OCI-LY7 (cell line): ENCODE measurements at regions not wholly inside any gene's neighbourhood (a gene's known extent, or its start where the extent isn't known, plus 50 kb on each side); places are given as distances from the start of the nearest gene placed in this dataset.
"Not testable (repeated sequence)": the region's sequence is repeated elsewhere in the genome, so short reads cannot be mapped to it uniquely, and the experiment has no call there.

Source experiments
- EZH2phosphoT487 ChIP-seq: fragments of 200-600 bp; sonication (generic); IDR thresholded peaks from 2 replicates; pipeline ENCODE4 v1.6.1; 2018; ENCODE audit warnings: low read depth, borderline replicate concordance, mild to moderate bottlenecking, mixed run types, antibody characterized with exemption, low read length, moderate library complexity, mixed read lengths
- TF ChIP-seq, protein P1 (sequence below): fragments of 200-600 bp; sonication (generic); conservative IDR thresholded peaks from 2 replicates; pipeline ENCODE4 v1.5.1; 2014; ENCODE audit warnings: mild to moderate bottlenecking, antibody characterized with exemption, low read length, moderate library complexity, mixed read lengths

DNA sequence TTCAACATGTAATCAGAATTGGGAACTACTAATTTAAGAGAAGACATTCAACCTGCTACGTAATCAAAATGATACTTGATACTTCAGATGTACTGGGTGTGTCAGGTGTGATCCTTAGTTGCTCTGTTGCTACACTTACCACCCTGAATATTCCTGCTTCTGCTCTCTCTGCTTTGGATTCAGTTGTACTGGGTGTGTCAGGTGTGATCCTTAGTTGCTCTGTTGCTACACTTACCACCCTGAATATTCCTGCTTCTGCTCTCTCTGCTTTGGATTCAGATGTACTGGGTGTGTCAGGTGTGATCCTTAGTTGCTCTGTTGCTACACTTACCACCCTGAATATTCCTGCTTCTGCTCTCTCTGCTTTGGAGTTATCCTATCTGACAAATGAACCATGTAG, 290.2 kb downstream of the RAB38 start:
- TF ChIP-seq, protein P1, sequence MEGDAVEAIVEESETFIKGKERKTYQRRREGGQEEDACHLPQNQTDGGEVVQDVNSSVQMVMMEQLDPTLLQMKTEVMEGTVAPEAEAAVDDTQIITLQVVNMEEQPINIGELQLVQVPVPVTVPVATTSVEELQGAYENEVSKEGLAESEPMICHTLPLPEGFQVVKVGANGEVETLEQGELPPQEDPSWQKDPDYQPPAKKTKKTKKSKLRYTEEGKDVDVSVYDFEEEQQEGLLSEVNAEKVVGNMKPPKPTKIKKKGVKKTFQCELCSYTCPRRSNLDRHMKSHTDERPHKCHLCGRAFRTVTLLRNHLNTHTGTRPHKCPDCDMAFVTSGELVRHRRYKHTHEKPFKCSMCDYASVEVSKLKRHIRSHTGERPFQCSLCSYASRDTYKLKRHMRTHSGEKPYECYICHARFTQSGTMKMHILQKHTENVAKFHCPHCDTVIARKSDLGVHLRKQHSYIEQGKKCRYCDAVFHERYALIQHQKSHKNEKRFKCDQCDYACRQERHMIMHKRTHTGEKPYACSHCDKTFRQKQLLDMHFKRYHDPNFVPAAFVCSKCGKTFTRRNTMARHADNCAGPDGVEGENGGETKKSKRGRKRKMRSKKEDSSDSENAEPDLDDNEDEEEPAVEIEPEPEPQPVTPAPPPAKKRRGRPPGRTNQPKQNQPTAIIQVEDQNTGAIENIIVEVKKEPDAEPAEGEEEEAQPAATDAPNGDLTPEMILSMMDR, result not testable (repeated sequence)
- TF ChIP-seq EZH2phosphoT487, result not testable (repeated sequence)
